ENCODE measurements at regions not wholly inside any gene's neighbourhood (a gene's known extent, or its start where the extent isn't known, plus 50 kb on each side); places are given as distances from the start of the nearest gene placed in this dataset.

DNA sequence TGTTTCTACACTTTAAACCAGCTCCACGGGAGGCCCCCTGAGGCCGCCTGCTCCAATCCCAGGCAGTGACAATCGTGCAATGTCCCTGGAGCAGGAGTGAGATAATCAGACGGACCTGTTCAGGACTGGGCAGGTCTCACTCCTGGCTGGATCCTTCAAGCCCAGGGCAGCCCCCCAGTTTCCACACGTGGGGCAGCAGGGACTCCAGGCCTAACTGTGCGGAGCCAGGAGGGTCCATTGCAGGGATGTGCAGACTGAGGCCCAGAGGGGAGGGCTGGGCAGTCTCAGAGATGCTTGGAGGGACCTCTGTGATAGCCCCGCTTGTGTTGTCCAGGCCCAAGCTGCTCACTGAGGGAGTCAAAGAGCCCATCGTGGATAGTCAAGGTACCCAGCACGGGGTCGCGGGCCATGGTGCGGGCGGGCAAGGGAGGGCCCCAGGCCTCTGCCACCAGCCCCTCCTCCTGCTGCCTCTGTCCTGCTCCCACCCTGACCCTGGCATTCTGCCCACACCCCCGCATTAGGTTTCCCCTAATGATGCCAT lies 110.5 kb upstream of the KCTD7 start:
- Mint-ChIP-seq H3K27me3 (no peaks in the 10 kb centered on the region), H3K9me3 (ENCODE audit: insufficient read depth) (no peaks in the 10 kb centered on the region), H3K4me1 (no peaks in the 10 kb centered on the region), H3K4me3 (no peak overlapping the region), H3K27ac (no peak overlapping the region)
- no peak overlapping the region for H3K9ac ChIP-seq (ENCODE audit: low read length)
- H3K79me2 ChIP-seq (ENCODE audit: control insufficient read depth, insufficient read depth, low read length): no peaks in the 10 kb centered on the region
- intact Hi-C loops (cut with micrococcal nuclease): no loop called here
- DNase-seq (no peak), ATAC-seq (ENCODE audit: low read depth) (no peak)
- ChIA-PET POLR2A (no interaction called here), CTCF (no interaction called here)
- H3K9me3 ChIP-seq (ENCODE audit: control extremely low read depth in 1 of 3, control insufficient read depth in 2 of 3, insufficient read depth in 1 of 3, low read length in 2 of 3): no peaks in the 10 kb centered on the region
- no peaks in the 10 kb centered on the region for H3K36me3 ChIP-seq (replicated peaks in 1 of 2; ENCODE audit: control extremely low read depth in 1 of 2, control insufficient read depth in 1 of 2, extremely low read depth in 1 of 2, insufficient read depth in 2 of 2, low read length in 1 of 2)
- WGBS (ENCODE audit: insufficient coverage): 88% methylated on average over 14 of the region's 14 CpGs
- no peak for TF ChIP-seq EZH2 (IDR thresholded peaks at IDR 0.05; ENCODE audit: borderline replicate concordance, insufficient read depth, low read depth, low read length, poor library complexity, severe bottlenecking)
- TF ChIP-seq, protein P1, sequence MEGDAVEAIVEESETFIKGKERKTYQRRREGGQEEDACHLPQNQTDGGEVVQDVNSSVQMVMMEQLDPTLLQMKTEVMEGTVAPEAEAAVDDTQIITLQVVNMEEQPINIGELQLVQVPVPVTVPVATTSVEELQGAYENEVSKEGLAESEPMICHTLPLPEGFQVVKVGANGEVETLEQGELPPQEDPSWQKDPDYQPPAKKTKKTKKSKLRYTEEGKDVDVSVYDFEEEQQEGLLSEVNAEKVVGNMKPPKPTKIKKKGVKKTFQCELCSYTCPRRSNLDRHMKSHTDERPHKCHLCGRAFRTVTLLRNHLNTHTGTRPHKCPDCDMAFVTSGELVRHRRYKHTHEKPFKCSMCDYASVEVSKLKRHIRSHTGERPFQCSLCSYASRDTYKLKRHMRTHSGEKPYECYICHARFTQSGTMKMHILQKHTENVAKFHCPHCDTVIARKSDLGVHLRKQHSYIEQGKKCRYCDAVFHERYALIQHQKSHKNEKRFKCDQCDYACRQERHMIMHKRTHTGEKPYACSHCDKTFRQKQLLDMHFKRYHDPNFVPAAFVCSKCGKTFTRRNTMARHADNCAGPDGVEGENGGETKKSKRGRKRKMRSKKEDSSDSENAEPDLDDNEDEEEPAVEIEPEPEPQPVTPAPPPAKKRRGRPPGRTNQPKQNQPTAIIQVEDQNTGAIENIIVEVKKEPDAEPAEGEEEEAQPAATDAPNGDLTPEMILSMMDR (IDR thresholded peaks at IDR 0.05): no peak
- no peaks in the 10 kb centered on the region for H4K20me1 ChIP-seq (ENCODE audit: control insufficient read depth, insufficient read depth, low read length, poor library complexity, severe bottlenecking)
- H3K4me3 ChIP-seq (ENCODE audit: control extremely low read depth in 1 of 5, extremely low read depth in 1 of 5, insufficient read depth in 1 of 5, low read depth in 2 of 5, low read length in 4 of 5): no peak overlapping the region
- no peak overlapping the region for H3K4me2 ChIP-seq (replicated peaks; ENCODE audit: low read depth, low read length, poor library complexity, severe bottlenecking)
- H3K4me1 ChIP-seq (ENCODE audit: control insufficient read depth in 2 of 2, insufficient read depth in 2 of 2, low read length in 2 of 2): no peaks in the 10 kb centered on the region
- no peaks in the 10 kb centered on the region for H3K27me3 ChIP-seq (replicated peaks in 1 of 4; ENCODE audit: control extremely low read depth in 1 of 4, control insufficient read depth in 3 of 4, insufficient read depth in 4 of 4, low read length in 3 of 4)
- H2AFZ ChIP-seq (ENCODE audit: insufficient read depth, low read depth, low read length, poor library complexity, severe bottlenecking): no peak overlapping the region
- no peak overlapping the region for H3K27ac ChIP-seq (ENCODE audit: low read length in 2 of 2)

DNA sequence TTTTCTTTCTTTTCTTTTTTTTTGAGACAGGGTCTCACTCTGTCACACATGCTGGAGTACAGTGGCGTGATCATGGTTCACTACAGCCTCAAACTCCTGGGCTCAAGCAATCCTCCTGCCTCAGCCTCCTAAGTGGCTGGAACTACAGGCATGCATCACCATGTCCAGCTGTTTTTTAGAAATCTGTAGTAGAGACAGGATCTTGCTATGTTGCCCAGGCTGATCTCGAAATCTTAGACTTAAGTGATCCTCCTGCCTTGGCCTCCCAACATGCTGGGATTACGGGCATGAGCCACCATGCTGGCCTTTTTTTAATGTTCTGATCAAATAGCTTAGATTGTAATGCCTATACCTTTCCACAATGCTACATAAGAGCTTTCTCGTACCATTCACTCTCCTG lies 107.0 kb upstream of the KCTD7 start:
- POLR2A ChIA-PET: no interaction called here
- H3K4me1 Mint-ChIP-seq: no peaks in the 10 kb centered on the region

More for the DNA sequence above, 107.0 kb upstream of the KCTD7 start:
- Histone ChIP-seq H3K4me2 (replicated peaks; ENCODE audit: low read depth, low read length, poor library complexity, severe bottlenecking) (no peak overlapping the region), H3K4me1 (ENCODE audit: control insufficient read depth in 2 of 2, insufficient read depth in 2 of 2, low read length in 2 of 2) (no peaks in the 10 kb centered on the region), H3K36me3 (replicated peaks in 1 of 2; ENCODE audit: control extremely low read depth in 1 of 2, control insufficient read depth in 1 of 2, extremely low read depth in 1 of 2, insufficient read depth in 2 of 2, low read length in 1 of 2) (no peaks in the 10 kb centered on the region), H2AFZ (ENCODE audit: insufficient read depth, low read depth, low read length, poor library complexity, severe bottlenecking) (no peak overlapping the region), H3K9ac (ENCODE audit: low read length) (no peak overlapping the region), H3K79me2 (ENCODE audit: control insufficient read depth, insufficient read depth, low read length) (no peaks in the 10 kb centered on the region), H3K27ac (ENCODE audit: low read length in 2 of 2) (no peak overlapping the region), H3K9me3 (ENCODE audit: control extremely low read depth in 1 of 3, control insufficient read depth in 2 of 3, insufficient read depth in 1 of 3, low read length in 2 of 3) (no peaks in the 10 kb centered on the region), H3K4me3 (ENCODE audit: control extremely low read depth in 1 of 5, extremely low read depth in 1 of 5, insufficient read depth in 1 of 5, low read depth in 2 of 5, low read length in 4 of 5) (no peak overlapping the region), H4K20me1 (ENCODE audit: control insufficient read depth, insufficient read depth, low read length, poor library complexity, severe bottlenecking) (no peaks in the 10 kb centered on the region), H3K27me3 (replicated peaks in 1 of 4; ENCODE audit: control extremely low read depth in 1 of 4, control insufficient read depth in 3 of 4, insufficient read depth in 4 of 4, low read length in 3 of 4) (no peaks in the 10 kb centered on the region)
- H3K27ac Mint-ChIP-seq: no peak overlapping the region
- DNase-seq: no peak
- intact Hi-C loops (cut with micrococcal nuclease): no loop called here
- no peaks in the 10 kb centered on the region for H3K27me3 Mint-ChIP-seq
- 93% methylated on average over 3 of the region's 4 CpGs for whole genome bisulfite sequencing (ENCODE audit: insufficient coverage)
- TF ChIP-seq, protein P1 (IDR thresholded peaks at IDR 0.05): no peak
- TF ChIP-seq EZH2 (IDR thresholded peaks at IDR 0.05; ENCODE audit: borderline replicate concordance, insufficient read depth, low read depth, low read length, poor library complexity, severe bottlenecking): no peak
- CTCF ChIA-PET: no interaction called here
- no peak overlapping the region for H3K4me3 Mint-ChIP-seq
- no peaks in the 10 kb centered on the region for H3K9me3 Mint-ChIP-seq (ENCODE audit: insufficient read depth)
- no peak for ATAC-seq (ENCODE audit: low read depth)

Measured in B cell (primary cell).